ENCODE measurements at regions not wholly inside any gene's neighbourhood (a gene's known extent, or its start where the extent isn't known, plus 50 kb on each side); places are given as distances from the start of the nearest gene placed in this dataset.

- no peak for TF ChIP-seq CTCF (IDR thresholded peaks at IDR 0.05)
- no peak for TF ChIP-seq POLR2A (IDR thresholded peaks at IDR 0.05)
These were observed 73.3 kb upstream of the FRMD4A start for GRCh38 chr10:14403881-14404623.
